ENCODE measurements at regions not wholly inside any gene's neighbourhood (a gene's known extent, or its start where the extent isn't known, plus 50 kb on each side); places are given as distances from the start of the nearest gene placed in this dataset.
A peak's percentile ranks its signal among the peaks of the same experiment; 100 is the strongest.

- no peaks in the 10 kb centered on the region for H3K9me1 ChIP-seq (ENCODE audit: control insufficient read depth, insufficient read depth, low read length)
- FAIRE-seq (no peak), ATAC-seq (no peak), DNase-seq (ENCODE audit: extremely low read depth in 1 of 4, low spot score in 3 of 4) (no peak)
- no peaks in the 10 kb centered on the region for H4K20me1 ChIP-seq (replicated peaks; ENCODE audit: control insufficient read depth, insufficient read depth, low read length)
- H3K79me2 ChIP-seq (ENCODE audit: control insufficient read depth, insufficient read depth, low read length) = no peaks in the 10 kb centered on the region
- no peak overlapping the region for H3K4me3 ChIP-seq
- BruUV-seq (replicated peaks) = no TSS peak
- intact Hi-C loops (cut with micrococcal nuclease) = no loop called here
- H3K27me3 ChIP-seq (ENCODE audit: control insufficient read depth in 2 of 2, insufficient read depth in 2 of 2, low read length in 2 of 2) = no peaks in the 10 kb centered on the region
- H3K4me1 ChIP-seq (replicated peaks in 1 of 2; ENCODE audit: control insufficient read depth in 2 of 2, insufficient read depth in 2 of 2, low read length in 2 of 2) = no peaks in the 10 kb centered on the region
- no peak overlapping the region for H3K9ac ChIP-seq (ENCODE audit: insufficient read depth in 1 of 2, low read depth in 2 of 2, low read length in 2 of 2)
- TF ChIP-seq ARID3A (IDR thresholded peaks at IDR 0.05; ENCODE audit: borderline replicate concordance, low read depth, low read length) = no peak
- TF ChIP-seq IRF2 (CRISPR knock-in tag; IDR thresholded peaks at IDR 0.05) = no peak
- no peak for TF ChIP-seq DIDO1 (tag; IDR thresholded peaks at IDR 0.05; ENCODE audit: low read depth)
- no peak overlapping the region for H3K27ac ChIP-seq (ENCODE audit: extremely low read depth, low read depth, low read length)
- H3K36me3 ChIP-seq (ENCODE audit: control insufficient read depth, insufficient read depth, low read length) = no peaks in the 10 kb centered on the region
- H3K4me2 ChIP-seq (ENCODE audit: insufficient read depth, low read length) = no peak overlapping the region
- in situ Hi-C loops (cut with MboI) = loop anchor here (10.0 kb wide), 1 partner anchor 1416 kb away; no protein-coding TSS in a partner anchor
- CTCF ChIA-PET (ENCODE audit: low intra/inter-chr PET ratio) = no interaction called here
- WGBS (ENCODE audit: insufficient coverage, low coverage, missing lambda C conversion rate) = 8% methylated on average over 1 of the region's 1 CpG
- no peaks in the 10 kb centered on the region for H3K9me3 ChIP-seq (replicated peaks; ENCODE audit: control insufficient read depth, insufficient read depth, low read depth, low read length)
- POLR2A ChIA-PET = no interaction called here
- H2AFZ ChIP-seq (ENCODE audit: low read depth, low read length) = no peak overlapping the region
Observed at GRCh38 chr5:101429241-101429640, 526.2 kb upstream of the ST8SIA4 start.

- no TSS peak for BruUV-seq (replicated peaks)
Observed at GRCh38 chr5:101425339-101425859, 522.3 kb upstream of the ST8SIA4 start.

More at GRCh38 chr5:101425339-101425859, 522.3 kb upstream of the ST8SIA4 start:
- WGBS (ENCODE audit: insufficient coverage, low coverage, missing lambda C conversion rate) = 0% methylated on average over 2 of the region's 2 CpGs
- ChIA-PET CTCF (ENCODE audit: low intra/inter-chr PET ratio) (no interaction called here), POLR2A (no interaction called here)
- Histone ChIP-seq H3K79me2 (ENCODE audit: control insufficient read depth, insufficient read depth, low read length) (no peaks in the 10 kb centered on the region), H4K20me1 (replicated peaks; ENCODE audit: control insufficient read depth, insufficient read depth, low read length) (no peaks in the 10 kb centered on the region), H3K27me3 (ENCODE audit: control insufficient read depth in 2 of 2, insufficient read depth in 2 of 2, low read length in 2 of 2) (no peaks in the 10 kb centered on the region), H3K4me3 (no peak overlapping the region), H3K4me2 (ENCODE audit: insufficient read depth, low read length) (no peak overlapping the region), H2AFZ (ENCODE audit: low read depth, low read length) (no peak overlapping the region), H3K9ac (ENCODE audit: insufficient read depth in 1 of 2, low read depth in 2 of 2, low read length in 2 of 2) (no peak overlapping the region), H3K4me1 (replicated peaks in 1 of 2; ENCODE audit: control insufficient read depth in 2 of 2, insufficient read depth in 2 of 2, low read length in 2 of 2) (no peaks in the 10 kb centered on the region), H3K36me3 (ENCODE audit: control insufficient read depth, insufficient read depth, low read length) (no peaks in the 10 kb centered on the region), H3K9me1 (ENCODE audit: control insufficient read depth, insufficient read depth, low read length) (no peaks in the 10 kb centered on the region), H3K9me3 (replicated peaks; ENCODE audit: control insufficient read depth, insufficient read depth, low read depth, low read length) (no peaks in the 10 kb centered on the region), H3K27ac (ENCODE audit: extremely low read depth, low read depth, low read length) (no peak overlapping the region)
- ATAC-seq = no peak
- intact Hi-C loops (cut with micrococcal nuclease) (no loop called here), in situ Hi-C loops (cut with MboI) (loop anchor here (10.0 kb wide), 1 partner anchor 1419 kb away; no protein-coding TSS in a partner anchor)
- no peak for FAIRE-seq
- TF ChIP-seq MEIS2 (IDR thresholded peaks at IDR 0.05; ENCODE audit: partially characterized antibody) (peak; percentile 72), HEY1 (CRISPR knock-in tag; IDR thresholded peaks at IDR 0.05; ENCODE audit: borderline replicate concordance) (no peak)
- DNase-seq (ENCODE audit: extremely low read depth in 1 of 4, low spot score in 3 of 4) = peak in 1 of 4 experiments; percentile 0

All from K562 (cell line).